ENCODE measurements at regions not wholly inside any gene's neighbourhood (a gene's known extent, or its start where the extent isn't known, plus 50 kb on each side); places are given as distances from the start of the nearest gene placed in this dataset.
A peak's percentile ranks its signal among the peaks of the same experiment; 100 is the strongest.
"Not testable (repeated sequence)": the region's sequence is repeated elsewhere in the genome, so short reads cannot be mapped to it uniquely, and the experiment has no call there.

DNA sequence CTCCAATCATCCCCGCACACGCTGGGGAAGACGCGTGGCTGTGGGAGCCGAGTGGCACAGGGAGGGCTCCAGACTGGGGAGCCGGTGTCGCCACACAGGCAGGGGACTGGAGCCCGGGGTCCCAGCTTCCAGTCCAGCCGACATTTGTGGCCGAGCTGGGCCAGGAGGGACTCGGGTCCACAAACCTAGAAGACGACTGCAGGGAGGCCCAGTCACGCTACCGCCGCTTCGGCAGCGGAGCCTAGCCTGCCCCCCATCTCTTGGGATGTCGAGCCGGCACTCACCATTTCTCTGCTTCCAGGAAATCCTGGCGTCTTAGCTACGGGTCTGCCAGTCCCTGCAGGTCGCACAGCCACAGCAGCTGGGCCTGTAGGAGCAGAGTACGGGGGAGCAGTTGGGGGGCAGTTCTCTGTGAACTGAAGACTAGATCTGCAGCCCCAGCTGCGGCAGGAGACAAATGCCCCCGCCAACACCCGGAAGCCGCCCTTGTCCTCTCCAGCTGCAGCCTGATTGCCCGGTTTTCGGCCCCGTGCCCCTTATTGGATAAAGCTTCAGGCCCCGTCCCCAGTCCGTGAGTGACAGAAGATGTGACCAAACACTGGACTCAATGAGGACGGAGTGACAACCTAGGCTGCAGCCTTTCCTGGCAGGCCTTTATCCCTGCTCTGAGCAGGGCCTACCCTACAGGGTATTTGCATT lies 270.7 kb downstream of the ZNF33B start:
- DNase-seq (ENCODE audit: low read depth in 2 of 2): peak; percentile 45 to 53

DNA sequence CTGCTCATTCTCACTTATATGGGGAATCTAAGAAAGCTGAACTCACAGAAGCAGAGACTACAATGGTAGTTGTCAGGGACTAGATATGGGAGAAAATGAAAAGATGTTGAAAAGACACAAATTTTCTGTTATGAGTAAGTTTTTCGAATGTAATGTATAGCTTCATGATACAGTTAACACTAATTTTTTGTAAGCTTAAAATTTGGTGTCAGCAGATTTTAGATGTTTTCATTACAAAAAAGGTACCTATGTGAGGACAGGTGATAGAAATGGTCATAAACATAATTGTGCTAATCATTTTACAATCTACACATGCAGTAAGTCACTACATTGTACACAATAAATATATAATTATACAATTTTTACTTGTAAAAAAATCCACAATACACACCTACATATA lies 286.6 kb downstream of the ZNF33B start:
- no peak for DNase-seq (ENCODE audit: low read depth in 2 of 2)

DNA sequence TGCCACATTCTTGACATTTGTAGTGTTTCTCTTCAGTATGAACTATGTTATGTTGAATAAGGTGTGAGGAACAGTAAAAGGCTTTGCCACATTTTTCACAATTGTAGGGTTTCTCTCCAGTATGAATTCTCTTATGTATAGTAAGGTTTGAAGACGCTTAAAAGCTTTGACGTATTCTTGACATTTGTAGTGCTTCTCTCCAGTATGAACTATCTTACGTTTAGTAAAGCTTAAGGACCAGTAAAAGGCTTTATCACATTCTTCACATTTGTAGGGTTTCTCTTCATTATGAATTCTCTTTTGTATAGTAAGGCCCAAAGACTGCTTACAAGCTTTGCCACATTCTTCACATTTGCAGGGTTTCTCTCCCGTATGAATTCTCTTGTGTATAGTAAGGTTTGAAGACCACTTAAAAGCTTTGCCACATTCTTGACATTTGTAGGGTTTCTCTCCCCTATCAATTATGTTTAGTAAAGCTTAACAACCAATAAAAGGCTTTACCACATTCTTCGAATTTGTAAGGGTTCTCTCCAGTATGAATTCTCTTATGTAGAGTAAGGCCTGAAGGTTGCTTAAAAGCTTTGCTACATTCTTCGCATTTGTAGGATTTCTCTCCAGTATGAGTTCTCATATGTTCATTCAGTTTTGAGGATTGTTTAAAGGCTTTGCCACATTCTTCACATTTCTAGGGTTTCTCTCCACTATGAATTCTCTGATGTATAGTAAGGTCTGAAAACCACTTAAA lies 301.6 kb downstream of the ZNF33B start:
- not testable (repeated sequence) for DNase-seq (ENCODE audit: low read depth in 2 of 2)

DNA sequence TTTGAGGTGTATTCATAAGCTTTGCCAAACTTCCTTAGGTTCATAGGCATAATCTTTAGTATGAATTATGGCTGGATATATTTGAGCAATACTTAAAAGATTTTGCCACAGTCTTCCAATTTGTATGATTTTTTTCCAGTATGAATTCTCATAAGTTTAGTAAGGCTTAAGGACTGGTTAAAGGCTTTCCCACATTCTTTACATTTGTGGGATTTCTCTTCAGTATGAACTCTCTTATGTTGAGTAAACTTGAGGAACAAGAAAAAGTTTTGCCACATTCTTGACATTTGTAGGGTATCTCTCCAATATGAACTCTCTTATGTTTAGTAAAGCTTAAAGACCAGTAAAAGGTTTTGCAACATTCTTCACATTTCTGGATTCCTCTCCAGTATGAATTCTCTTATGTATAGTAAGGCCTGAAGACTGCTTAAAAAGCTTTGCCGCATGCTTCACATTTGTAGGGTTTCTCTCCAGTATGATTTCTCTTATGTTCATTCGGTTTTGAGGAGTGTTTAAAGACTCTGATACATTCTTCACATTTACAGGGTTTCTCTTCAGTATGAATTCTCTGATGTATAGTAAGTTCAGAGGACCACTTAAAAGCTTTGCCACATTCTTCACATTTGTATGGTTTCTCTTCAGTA lies 302.6 kb downstream of the ZNF33B start:
- not testable (repeated sequence) for DNase-seq (ENCODE audit: low read depth in 2 of 2)

DNA sequence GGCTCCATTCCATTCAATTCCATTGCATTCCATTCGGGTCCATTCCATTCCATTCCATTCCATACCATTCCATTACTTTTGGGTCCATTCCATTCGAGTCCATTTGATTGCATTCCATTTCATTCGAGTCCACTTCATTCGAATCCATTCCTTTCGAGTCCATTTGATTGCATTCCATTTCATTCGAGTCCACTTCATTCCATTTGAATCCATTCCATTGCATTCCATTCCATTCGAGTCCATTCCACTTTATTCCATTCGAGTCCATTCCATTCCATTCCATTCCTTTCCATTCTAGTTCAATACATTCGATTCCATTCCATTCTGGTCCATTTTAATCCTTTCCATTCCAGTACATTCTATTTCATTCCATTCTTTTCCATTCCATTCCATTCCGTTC lies 334.0 kb downstream of the ZNF33B start:
- DNase-seq (ENCODE audit: low read depth in 2 of 2): no peak

DNA sequence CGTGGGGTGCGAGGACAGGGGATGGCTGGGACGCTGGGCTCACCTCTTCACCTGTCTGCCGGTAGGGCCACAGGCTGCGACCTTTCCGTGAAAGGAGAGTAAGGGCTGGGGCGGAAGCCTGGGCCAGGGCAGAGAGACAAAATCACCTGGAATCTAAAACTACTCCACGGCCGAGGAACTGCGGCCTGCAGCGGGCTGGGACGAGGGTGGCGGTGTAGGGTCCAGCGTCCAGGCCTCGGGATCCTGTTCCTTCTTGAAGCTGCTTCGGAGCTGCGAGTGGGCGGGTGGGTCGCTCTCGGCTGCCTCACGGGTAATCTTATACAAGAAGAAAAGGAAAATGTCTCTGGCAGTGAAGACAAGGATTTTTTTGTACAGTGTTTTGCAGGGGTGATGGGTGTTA lies 356.5 kb downstream of the ZNF33B start:
- DNase-seq (ENCODE audit: low read depth in 2 of 2): not testable (repeated sequence)

DNA sequence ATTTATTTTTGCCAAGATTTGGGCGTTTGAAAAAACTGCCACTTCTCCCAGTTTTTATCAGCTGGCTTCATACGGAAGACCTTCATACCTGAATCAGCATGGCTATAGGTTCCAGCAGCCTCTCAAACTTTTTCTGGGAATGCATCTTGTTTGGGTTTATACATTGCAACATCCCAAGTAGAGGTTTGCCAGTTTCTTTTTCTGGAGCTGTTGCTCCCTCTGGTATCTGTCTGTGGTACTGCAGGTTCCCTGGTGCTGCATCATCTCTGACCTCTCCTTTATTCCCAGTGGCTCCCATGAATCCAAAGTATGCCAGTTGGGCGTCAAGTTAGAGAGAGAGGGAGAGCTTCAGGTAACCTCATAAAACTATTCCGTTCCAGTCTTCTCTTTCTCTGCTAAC lies 368.6 kb downstream of the ZNF33B start:
- not testable (repeated sequence) for DNase-seq (ENCODE audit: low read depth in 2 of 2)

DNA sequence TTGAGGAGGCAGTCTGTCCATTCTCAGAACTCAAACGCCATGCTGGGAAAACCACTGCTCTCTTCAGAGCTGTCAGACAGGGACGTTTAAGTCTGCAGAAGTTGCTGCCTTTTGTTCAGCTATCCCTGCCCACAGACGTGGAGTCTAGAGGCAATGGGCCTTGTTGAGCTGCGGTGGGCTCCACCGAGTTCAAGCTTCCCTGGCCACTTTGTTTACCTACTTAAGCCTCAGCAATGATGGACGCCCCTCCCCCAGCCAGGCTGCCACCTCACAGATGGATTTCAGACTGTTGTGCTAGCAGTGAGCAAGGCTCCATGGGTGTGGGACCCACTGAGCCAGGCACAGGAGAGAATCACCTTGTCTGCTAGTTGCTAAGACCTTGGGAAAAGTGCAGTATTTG lies 375.1 kb downstream of the ZNF33B start:
- DNase-seq (ENCODE audit: low read depth in 2 of 2): not testable (repeated sequence)

DNA sequence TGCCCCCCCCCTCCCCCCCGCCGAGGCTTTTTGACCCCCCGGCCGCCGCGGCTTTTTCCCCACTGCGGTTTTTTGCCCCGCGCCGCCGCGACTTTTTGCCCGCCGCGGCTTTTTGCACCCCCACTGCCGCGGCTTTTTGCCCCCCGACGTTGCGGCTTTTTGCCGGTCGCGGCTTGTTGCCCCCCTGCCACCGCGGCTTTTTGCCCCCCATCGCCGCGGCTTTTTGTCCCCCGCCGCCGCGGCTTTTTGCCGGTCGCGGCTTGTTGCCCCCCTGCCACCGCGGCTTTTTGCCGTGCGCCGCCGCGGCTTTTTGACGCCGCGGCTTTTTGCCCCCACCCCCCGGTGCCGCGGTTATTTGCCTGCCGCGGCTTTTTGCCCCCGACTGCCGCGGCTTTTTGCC lies 395.4 kb downstream of the ZNF33B start:
- not testable (repeated sequence) for DNase-seq (ENCODE audit: low read depth in 2 of 2)

DNA sequence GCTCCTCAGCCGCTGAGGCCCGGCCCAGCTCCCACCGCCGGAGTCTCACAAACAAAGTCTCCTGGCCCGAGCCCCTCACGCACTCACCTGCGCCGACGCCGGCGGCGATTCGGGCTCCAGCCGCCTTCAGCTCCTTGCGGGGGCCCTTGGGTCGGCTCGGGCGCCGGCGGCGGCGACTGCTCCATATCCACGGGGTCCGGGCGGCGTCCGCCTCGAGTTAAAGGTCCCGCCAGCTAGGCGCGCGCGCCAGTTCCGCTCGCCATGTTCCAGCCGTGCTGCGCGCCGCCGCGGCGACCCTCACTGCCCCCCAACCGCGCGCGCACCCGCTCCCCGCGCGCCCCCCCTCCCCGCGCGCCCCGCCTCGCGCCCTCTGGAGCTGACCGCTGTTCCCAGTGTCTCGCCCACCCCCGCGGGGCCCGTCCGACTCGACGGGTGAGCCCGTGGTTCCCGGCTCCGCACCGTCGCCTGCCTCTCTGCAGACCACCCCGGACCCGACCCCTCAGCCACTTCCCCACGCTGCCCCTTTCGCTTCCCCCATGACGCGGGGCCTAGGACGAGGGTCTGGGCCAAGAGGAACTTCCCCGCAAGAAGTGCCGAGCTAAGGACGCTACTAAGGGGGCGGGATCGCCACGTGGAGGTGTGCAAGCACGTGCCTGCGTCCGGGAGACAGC lies 396.1 kb downstream of the ZNF33B start:
- no peak for DNase-seq (ENCODE audit: low read depth in 2 of 2)

DNA sequence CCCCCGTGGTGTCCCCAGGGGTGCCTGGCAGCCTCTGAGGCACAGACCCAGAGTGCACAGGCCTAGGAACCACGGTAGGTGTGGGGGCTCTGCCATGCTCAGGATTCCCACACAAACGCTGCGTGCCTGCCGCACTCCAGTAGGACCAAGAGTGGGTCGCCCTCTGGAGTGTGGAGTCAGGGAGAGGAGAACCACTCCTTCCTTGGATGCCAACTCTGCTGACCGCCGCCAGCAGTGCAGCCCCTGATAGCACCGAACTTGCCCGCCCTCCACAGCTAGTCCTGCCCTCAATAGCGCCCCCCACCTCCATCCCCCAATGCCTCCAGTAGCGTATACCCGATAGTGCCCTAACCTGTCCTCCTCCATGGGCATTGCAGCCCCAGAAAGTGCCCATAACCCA lies 402.0 kb downstream of the ZNF33B start:
- DNase-seq (ENCODE audit: low read depth in 2 of 2): not testable (repeated sequence)

DNA sequence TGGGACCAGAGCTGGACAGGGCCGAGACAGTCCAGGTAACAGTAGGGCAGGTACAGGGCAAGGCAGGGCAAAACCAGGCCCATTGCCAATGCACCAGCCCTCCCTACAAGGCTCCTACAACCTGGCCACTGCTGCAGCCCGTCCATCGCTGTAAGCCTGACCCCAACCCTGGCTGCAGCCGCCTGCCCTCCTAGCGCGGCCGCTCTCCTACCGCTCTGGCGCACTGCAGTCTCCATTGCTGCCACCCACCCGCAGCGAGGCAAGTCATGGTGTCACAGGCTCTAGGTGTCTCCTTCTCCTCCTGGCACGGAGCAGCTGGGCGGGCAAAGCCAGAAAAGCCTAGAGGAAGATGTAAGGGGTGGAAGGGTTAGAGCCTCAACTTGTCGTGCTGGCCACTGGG lies 402.6 kb downstream of the ZNF33B start:
- not testable (repeated sequence) for DNase-seq (ENCODE audit: low read depth in 2 of 2)

DNA sequence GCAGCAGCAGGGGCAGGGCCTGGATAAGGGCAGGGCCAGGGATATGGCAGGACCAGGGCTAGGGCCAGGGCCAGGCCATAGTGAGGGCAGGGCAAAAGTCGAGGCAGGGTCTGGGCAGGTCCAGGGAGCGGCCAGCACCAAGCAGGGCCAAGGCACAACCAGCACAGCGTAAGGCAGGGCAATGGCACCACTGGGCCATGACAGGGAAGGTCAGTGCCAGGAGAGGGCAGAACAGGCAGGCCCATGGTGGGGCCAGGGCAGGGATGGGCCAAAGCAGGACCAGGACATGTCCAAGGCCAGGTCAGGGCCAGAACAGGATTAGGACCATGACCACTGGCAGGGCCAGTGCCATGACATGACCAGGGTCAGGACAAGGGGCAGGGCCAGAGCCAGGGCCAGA lies 403.1 kb downstream of the ZNF33B start:
- DNase-seq (ENCODE audit: low read depth in 2 of 2): not testable (repeated sequence)

DNA sequence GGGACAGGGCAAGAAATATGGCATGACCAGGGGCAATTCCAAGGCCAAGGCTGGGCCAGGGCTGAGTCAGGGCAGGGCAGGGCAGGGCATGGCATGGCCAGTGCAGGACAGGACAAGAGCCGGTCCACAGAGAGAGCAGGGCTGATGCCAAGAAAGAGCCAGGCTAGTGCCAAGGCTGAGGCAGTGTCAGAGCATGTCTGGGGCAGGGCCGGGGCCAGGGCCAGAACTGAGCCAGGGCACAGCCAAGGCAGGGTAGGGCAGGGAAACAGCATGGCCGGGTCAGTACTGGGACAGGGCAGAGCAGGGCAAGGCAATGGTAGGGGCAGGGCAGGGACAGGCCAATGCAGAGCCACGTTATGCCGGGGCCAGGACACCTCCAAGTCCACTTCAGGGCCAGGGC lies 403.9 kb downstream of the ZNF33B start:
- DNase-seq (ENCODE audit: low read depth in 2 of 2): not testable (repeated sequence)

DNA sequence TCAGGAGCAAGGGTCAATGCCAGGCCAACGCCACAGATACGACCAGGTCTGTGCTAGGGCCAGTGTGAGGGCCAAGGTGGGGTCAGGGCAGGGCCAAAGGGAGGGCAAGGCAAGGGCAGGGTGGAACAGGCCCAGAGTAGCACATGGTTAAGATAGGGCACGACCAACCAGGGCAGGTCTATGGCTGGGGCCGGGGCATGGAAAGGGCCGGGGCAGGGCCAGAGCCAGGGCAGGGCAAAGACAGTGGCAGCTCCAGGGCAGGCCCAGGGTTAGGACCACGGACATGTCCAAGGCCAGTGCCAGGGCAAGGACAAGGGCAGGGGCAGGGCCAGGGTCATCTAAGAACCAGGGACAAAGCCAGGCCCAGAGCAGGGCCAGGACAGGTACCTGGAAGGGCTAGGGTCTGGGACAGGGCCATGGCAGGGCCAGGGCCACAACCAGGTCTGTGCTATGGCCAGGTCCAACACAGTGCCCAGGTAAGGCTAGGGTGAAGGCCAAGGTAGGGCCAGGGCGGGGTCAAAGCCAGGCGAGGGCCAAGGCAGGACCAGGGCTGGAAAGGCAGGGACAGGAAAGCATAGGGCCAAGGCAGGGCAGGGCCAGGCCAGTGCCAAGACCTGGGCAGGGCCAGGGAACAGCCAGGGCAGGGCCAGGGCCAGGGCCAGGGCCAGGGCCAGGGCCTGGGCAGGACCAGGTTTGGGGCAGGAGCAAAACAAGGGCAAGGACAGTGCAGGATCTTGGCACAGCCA lies 404.7 kb downstream of the ZNF33B start:
- DNase-seq (ENCODE audit: low read depth in 2 of 2): not testable (repeated sequence)

DNA sequence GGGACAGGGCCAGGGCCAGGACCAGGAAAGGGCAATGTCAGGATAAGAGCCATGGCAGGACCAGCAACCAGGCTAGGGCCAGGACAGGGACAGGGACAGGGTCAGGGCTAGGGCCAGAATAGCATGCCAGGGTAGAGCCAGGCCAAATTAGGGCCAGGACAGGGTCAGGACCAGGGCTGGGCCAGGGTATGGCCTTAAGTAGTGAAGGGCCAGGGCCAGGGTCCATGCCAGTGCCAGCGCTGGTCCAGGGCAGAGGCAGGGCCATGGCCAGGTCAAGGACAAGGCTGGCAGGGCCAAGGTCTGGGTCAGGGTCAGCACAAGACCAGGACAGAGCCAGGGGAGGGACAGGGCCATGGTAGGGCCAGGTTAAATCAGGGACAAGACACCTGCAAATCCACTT lies 405.4 kb downstream of the ZNF33B start:
- not testable (repeated sequence) for DNase-seq (ENCODE audit: low read depth in 2 of 2)

DNA sequence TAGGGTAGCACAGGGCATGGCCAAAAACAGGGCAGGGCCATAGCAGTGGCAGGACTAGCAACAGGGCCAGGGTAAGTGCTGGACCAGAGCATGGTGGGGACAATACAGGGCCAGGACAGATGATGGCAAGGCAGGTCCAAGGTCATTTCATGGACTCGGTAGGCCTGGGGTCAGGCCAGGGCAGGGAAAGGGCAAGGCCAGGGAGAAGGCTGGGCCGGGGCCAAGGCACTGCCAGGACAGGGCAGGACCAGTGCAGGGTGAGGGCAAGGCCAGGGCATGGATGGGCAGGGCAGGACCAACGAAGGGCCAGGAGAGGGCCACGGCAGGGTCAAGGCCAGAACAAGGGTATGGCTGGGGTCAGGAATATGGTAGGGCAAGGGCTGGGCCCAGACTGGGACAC lies 407.6 kb downstream of the ZNF33B start:
- not testable (repeated sequence) for DNase-seq (ENCODE audit: low read depth in 2 of 2)

DNA sequence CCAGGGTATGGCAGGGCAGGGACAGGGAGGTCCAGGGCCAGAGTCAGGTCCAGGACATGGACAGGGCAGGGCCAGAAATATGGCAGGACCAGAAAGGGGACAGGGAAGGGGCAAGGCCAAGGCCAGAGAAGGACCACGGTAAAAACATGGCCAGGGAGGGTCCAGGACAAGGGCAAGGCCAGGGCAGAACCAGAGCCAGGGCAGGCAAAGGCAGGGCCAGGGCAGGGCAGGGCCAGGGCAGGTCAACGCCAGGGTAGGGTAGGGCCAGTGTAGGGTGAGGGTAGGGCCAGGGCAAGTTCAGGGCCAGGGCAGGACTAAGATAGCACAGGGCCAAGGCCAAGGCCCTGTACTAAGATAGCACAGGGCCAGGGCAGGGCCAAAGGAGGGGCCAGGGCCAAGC lies 408.3 kb downstream of the ZNF33B start:
- DNase-seq (ENCODE audit: low read depth in 2 of 2): not testable (repeated sequence)

DNA sequence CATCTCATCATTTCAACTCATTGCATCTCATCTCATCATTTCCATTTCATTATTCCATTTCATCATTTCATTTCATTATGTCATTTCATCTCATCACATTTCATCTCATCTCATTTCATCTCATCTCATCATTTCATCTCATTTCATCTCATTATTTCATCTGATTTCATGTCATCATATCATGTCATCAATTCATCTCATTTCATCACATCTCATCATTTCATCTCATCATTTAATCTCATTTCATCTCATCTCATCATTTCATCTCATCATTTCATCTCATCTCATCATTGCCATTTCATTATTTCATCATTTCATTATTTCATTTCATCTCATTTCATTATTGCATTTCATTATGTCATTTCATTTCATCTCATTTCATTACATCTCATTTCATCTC lies 410.5 kb downstream of the ZNF33B start:
- not testable (repeated sequence) for DNase-seq (ENCODE audit: low read depth in 2 of 2)

DNA sequence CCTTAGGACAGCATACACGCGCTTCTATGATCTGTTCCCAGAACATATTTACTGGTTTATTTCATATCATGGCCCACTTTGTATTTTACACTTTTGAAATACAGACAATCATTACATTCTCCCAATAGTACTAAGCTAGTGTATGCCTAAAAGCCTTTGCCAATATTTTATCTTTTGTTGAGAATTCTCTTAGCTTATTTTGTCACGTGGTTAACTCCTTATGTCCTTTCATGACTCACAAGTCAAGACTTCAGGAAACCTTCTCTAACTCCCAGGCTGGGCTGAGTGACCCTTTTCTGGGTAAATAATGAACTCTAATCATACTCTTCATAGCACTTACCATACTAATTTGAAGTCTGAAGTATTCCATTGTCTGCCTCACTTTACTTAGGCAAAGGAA lies 444.8 kb downstream of the ZNF33B start:
- DNase-seq (ENCODE audit: low read depth in 2 of 2): not testable (repeated sequence)

DNA sequence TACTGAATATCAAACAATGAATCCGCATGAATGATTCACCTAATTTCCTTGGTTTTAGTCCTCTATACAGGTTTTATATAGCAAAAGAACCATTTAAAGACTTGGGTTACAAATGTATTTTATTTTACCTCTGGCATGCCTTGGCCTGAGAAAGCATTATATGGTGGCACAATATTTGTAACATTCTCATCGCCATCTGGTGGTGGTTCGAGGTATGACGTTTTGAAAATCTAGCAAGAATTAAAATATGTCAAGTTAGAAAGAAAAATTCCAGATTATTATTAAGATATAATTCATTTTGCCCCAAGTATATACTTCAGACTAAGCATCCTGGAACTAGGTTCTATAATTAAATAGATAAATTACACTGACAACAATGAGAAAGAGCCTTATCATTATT lies 445.9 kb downstream of the ZNF33B start:
- not testable (repeated sequence) for DNase-seq (ENCODE audit: low read depth in 2 of 2)
